Activated B cell treated with CpG ODN at 0.5 μM for 24 hours (primary cell): ENCODE measurements at regions not wholly inside any gene's neighbourhood (a gene's known extent, or its start where the extent isn't known, plus 50 kb on each side); places are given as distances from the start of the nearest gene placed in this dataset.

Experiments used
- ATAC-seq: fragments of 200-7000 bp; cut with Tn5 transposase; one replicate; pipeline ENCODE4 v1.10.0; 2021; ENCODE audit warnings: low read depth, mild to moderate bottlenecking, moderate library complexity
- CTCF ChIA-PET: fragments of 350-600 bp; sonication (Branson Sonifier 250); formaldehyde crosslinking; loops from one replicate; lab custom pipeline; 2021; ENCODE audit warnings: antibody characterized with exemption; lab: Charles Lee
- POLR2A ChIA-PET: fragments of 350-600 bp; sonication (Branson Sonifier 250); formaldehyde crosslinking; loops from one replicate; lab custom pipeline; 2021; ENCODE audit warnings: antibody characterized with exemption; lab: Charles Lee
- DNase-seq: peaks from one replicate; pipeline ENCODE4 v3.0.0; 2022
- H3K27ac Mint-ChIP-seq: one replicate; pipeline ENCODE4 v1.8.0; 2020; ENCODE audit warnings: mixed read lengths
- H3K27me3 Mint-ChIP-seq: one replicate; pipeline ENCODE4 v1.8.0; 2021; ENCODE audit warnings: mixed read lengths
- H3K36me3 Mint-ChIP-seq: one replicate; pipeline ENCODE4 v1.8.0; 2021; ENCODE audit warnings: low read depth, mixed read lengths
- H3K4me1 Mint-ChIP-seq: one replicate; pipeline ENCODE4 v1.8.0; 2021; ENCODE audit warnings: mixed read lengths
- H3K4me3 Mint-ChIP-seq: one replicate; pipeline ENCODE4 v1.8.0; 2020; ENCODE audit warnings: mild to moderate bottlenecking, mixed read lengths
- H3K9me3 Mint-ChIP-seq: one replicate; pipeline ENCODE4 v1.8.0; 2020; ENCODE audit warnings: mixed read lengths
- intact Hi-C: fragments of 100-400 bp; cut with micrococcal nuclease; formaldehyde crosslinking; loops from one replicate; pipeline ENCODE4 v1.15.1; 2024
- TF ChIP-seq, protein P1 (sequence below): fragments of 200-600 bp; IDR thresholded peaks from one replicate; pipeline ENCODE4 v1.8.0; 2022; ENCODE audit warnings: antibody characterized with exemption, mild to moderate bottlenecking

DNA sequence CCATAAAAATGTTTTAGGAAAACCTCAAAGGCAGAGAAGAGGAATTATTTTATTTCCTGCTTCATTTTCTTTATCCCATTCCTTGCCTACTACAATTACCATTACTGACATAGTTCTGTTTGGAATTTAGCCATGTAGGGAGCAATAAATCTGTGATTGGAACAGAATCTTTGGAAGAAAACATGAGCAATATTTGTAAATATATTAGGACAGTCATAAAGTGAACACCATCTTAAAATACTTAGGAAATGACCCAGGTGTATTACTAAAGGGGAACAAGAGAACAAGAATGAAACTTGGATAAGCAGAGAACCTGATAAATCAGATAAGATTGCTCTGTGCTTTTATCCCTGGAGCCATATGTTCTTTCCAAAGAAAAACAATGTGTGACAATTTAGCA lies 1326.0 kb upstream of the FLRT2 start:
- DNase-seq (no peak), ATAC-seq (no peak)
- ChIA-PET CTCF (no interaction called here), POLR2A (no interaction called here)
- Mint-ChIP-seq H3K4me3 (no peak overlapping the region), H3K4me1 (no peaks in the 10 kb centered on the region), H3K36me3 (no peaks in the 10 kb centered on the region), H3K27ac (no peak overlapping the region), H3K9me3 (peaks cover 12% of the 10 kb centered on the region), H3K27me3 (no peaks in the 10 kb centered on the region)
- TF ChIP-seq, protein P1, sequence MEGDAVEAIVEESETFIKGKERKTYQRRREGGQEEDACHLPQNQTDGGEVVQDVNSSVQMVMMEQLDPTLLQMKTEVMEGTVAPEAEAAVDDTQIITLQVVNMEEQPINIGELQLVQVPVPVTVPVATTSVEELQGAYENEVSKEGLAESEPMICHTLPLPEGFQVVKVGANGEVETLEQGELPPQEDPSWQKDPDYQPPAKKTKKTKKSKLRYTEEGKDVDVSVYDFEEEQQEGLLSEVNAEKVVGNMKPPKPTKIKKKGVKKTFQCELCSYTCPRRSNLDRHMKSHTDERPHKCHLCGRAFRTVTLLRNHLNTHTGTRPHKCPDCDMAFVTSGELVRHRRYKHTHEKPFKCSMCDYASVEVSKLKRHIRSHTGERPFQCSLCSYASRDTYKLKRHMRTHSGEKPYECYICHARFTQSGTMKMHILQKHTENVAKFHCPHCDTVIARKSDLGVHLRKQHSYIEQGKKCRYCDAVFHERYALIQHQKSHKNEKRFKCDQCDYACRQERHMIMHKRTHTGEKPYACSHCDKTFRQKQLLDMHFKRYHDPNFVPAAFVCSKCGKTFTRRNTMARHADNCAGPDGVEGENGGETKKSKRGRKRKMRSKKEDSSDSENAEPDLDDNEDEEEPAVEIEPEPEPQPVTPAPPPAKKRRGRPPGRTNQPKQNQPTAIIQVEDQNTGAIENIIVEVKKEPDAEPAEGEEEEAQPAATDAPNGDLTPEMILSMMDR, result no peak
- intact Hi-C loops, result no loop called here

DNA sequence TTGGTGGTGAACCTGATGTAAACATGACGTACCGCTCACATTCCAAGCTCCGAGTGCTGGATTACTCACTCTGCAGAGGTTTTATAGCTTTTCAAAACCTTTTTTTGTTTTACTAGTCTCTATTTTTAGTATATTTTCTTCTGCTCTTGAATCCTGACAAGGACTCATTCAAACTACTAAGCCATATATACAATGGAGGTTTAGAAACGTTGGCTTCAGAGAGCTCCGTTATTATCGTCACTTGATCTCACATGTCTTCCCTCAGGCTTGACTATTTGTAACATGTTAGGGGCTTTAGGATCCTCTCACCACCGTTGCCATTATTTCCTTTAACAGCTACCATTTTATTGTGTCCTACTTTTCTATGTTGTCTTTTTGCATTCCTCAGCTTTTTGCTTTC lies 1321.5 kb upstream of the FLRT2 start:
- Mint-ChIP-seq H3K36me3 (no peaks in the 10 kb centered on the region), H3K4me1 (no peaks in the 10 kb centered on the region), H3K4me3 (no peak overlapping the region), H3K27me3 (no peaks in the 10 kb centered on the region), H3K27ac (no peak overlapping the region), H3K9me3 (peaks cover 13% of the 10 kb centered on the region)
- TF ChIP-seq, protein P1, result no peak
- intact Hi-C loops, result no loop called here
- POLR2A ChIA-PET, result no interaction called here
- ATAC-seq (no peak), DNase-seq (no peak)
- CTCF ChIA-PET, result no interaction called here

DNA sequence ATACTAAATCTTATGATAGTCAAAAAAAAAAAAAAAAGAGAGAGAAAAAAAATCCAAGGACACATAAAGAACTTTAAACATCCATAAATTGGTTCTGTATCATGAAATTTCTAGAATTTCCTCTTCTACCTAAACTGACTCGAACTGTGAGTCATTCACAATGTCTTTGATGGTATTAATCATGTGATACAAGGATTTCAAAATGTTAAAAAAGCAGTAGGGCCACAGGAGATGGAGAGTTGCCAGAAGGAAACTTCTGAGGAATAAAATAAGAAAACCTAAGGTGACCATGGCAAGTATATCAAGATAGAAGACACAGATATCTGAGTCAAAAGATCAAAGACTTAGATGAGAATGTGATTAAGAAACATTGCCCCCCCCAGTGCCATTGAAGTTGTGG lies 1320.9 kb upstream of the FLRT2 start:
- intact Hi-C loops, result no loop called here
- POLR2A ChIA-PET, result no interaction called here
- CTCF ChIA-PET, result no interaction called here

DNA sequence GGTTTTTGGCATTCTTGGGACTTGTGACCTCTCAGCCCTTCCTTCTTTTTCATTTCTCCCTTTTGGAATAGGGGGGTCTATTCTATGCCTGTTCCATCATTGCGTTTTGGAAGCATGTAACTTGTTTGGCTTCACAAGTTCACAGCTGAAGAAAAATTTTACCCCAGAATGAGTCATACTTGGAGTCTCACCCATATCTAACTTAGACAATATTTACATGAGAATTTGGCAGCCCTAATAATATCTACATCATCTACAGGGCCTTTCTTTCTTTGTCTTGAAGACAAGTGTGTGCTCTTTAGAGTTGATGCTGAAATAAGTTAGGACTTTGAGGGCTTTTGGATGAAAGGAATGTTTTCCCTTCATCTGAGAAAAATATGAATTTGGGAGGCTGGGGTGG lies 1312.9 kb upstream of the FLRT2 start:
- Mint-ChIP-seq H3K27ac (no peak overlapping the region), H3K27me3 (no peaks in the 10 kb centered on the region), H3K4me3 (no peak overlapping the region), H3K9me3 (peaks cover 19% of the 10 kb centered on the region), H3K4me1 (no peaks in the 10 kb centered on the region), H3K36me3 (no peaks in the 10 kb centered on the region)
- DNase-seq (no peak), ATAC-seq (no peak)
- ChIA-PET CTCF (no interaction called here), POLR2A (no interaction called here)
- intact Hi-C loops, result no loop called here
- TF ChIP-seq, protein P1, result no peak

More for the DNA sequence above, 1320.9 kb upstream of the FLRT2 start:
- Mint-ChIP-seq H3K9me3 (peaks cover 15% of the 10 kb centered on the region), H3K27me3 (no peaks in the 10 kb centered on the region), H3K4me3 (no peak overlapping the region), H3K36me3 (no peaks in the 10 kb centered on the region), H3K27ac (no peak overlapping the region), H3K4me1 (no peaks in the 10 kb centered on the region)
- DNase-seq (no peak), ATAC-seq (no peak)
- TF ChIP-seq, protein P1, result no peak

DNA sequence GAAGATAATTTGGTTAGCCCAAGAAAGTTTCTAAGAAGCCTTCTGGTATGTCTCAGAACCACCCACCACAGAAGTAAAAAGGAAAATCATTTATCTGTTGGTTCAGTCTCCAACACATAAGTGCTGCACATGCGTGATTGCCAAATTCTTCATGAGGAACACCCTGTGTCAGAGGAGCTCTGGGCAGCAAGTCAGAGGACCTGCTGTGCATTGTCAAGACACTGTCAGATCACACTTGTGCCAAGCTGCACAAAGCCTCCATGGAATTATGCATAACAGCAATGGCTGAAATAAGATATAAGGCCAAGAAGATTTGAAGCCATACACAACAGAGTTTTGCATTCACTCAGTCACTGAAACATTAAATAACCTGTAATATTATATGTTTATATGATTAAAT lies 1304.7 kb upstream of the FLRT2 start:
- H3K27me3 Mint-ChIP-seq, result no peaks in the 10 kb centered on the region
- TF ChIP-seq, protein P1, result no peak
- DNase-seq (no peak), ATAC-seq (no peak)
- no peak overlapping the region for H3K4me3 Mint-ChIP-seq
- H3K4me1 Mint-ChIP-seq, result no peaks in the 10 kb centered on the region
- ChIA-PET CTCF (no interaction called here), POLR2A (no interaction called here)
- intact Hi-C loops, result no loop called here
- H3K36me3 Mint-ChIP-seq, result no peaks in the 10 kb centered on the region
- H3K9me3 Mint-ChIP-seq, result peaks cover 6% of the 10 kb centered on the region
- no peak overlapping the region for H3K27ac Mint-ChIP-seq
